ENCODE measurements at regions not wholly inside any gene's neighbourhood (a gene's known extent, or its start where the extent isn't known, plus 50 kb on each side); places are given as distances from the start of the nearest gene placed in this dataset.

GRCh38 chr22:27152883-27153282 is 495.5 kb downstream of the MIAT start:
- no peak for DNase-seq

- DNase-seq: no peak
Measured at GRCh38 chr22:27153386-27153785, 496.0 kb downstream of the MIAT start.

GRCh38 chr22:27154717-27155116 is 497.3 kb downstream of the MIAT start:
- DNase-seq: no peak

- no peak for DNase-seq
Measured at GRCh38 chr22:27156821-27157489, 499.6 kb downstream of the MIAT start.

- DNase-seq: no peak
Measured at GRCh38 chr22:27157666-27158370, 500.4 kb downstream of the MIAT start.

DNA sequence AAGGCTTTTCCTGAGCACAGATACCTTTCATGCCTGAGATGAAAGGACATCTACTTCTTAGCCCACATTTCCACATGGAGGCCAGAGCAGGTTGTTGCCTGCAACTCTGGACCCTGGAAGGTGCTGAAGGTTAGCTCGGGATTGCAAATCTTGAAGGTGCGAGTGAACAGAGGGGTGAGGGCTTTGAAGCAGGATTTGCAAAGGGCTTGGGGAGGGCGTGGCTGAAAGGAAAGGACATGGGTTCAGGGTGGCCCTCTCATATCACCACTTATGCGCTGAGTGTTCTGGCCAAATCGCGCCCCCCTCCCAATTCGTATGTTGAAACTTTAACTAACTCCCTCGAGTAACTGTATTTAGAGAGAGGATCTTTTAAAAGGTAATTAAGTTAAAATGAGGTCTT is 501.6 kb downstream of the MIAT start:
- no peak for DNase-seq

DNA sequence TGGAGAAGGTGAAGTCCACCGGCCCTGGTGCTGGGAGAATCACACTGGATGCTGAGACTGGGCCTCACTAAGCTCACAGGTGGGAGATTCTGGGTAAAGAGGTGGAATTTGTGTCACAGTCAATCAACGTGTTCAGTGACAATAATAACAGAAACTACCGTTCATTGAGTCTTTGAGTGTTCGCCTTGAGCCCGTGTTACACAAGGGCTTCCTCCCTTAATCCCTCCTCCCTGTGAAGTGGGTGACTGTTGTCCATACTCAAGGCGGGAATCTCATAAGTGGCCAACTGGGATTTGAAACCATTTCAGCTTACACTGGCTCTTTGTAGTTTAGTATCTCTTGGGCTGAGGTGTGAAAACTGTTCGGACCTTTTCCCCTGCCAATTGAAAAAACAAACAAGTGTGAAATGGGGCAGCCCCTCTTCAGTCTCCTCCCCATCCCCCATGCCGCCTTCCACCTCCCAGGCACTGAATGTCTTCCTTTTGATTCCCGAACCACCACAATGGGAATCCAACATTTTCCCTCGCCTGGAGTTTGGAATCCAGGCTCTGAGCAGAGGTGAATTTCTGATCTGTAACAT is 502.4 kb downstream of the MIAT start:
- no peak for DNase-seq

DNA sequence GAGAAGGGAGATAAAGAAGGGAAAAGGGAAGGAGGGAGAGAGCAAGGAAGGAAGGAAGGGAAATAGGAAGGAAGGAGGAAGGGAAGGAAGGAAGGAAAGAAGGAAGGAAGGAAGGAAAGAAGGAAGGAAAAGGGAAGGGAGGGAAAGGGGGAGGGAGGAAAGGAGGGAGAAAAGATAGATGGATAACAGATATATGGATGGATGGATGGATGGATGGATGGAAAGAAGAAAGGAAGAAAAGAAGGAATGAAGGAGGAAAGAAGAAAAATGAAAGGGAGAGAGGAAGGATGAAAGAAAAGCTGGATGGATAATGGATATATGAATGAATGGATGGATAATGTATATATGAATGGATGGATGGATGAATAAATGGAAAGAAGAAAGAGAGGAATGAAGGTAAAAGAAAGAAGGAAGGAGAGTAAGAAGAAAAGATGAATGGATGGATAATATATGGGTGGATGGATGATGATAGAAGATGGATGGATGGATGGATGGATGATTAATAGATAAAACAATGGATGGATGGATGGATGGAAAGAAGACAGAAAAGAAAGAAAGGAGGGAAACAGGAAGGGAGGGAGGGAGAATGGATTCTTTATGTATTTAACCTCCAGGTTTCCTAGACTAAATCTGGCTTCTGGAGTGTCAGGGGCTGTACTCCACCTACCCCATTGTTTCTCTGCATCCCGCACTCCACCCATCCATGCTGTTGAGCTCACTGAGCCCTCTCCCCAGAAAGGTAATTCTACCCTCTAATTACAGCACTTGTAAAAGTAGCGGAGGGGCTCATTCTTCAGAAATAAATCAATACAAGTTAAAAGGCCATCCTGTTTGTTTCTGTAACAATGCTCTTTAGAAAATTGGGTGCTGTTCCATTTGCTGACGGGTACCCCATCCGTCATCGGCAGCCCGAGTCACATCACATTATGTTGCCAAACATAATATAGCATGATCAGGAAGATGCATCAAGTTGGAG is 506.1 kb downstream of the MIAT start:
- no peak for DNase-seq

- no peak for DNase-seq
Measured at GRCh38 chr22:27164781-27165503, 507.6 kb downstream of the MIAT start.

DNA sequence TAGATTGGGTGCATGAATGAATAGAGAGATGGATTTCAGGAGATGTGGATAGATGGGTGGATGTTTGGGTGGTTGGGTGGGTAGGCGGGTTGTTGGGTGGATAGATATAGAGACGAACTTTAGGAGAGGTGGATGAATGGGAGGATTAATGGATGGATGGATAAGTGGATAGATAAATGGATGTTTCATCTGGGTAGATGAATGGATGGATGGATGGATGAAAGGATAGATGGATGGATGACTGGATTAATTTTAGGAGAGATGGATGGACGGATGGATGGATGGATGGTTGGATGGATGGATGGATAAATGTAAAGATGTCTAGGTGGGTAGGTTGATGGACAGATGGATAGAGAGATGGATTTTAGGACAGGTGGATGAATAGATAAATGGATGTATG is 511.3 kb downstream of the MIAT start:
- DNase-seq: no peak

DNA sequence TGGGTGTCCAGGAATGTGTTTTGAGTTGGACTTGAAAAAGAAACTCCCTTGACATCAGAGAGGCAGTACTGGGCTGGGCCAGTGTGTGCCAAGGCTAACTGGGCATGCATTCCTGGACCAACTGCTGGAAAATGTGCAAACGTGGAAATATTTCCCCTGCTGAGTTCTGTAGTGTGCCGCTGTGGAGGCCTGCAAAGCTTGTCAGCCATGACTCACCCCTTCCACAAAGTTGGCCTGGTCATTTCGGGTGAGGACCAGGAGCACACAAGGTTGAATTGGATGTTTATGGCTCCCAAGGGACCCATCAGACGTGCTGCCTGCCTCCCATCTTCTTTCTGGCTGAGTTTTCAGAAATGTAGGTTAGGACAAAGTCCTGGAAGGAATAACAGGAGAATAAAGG is 513.1 kb downstream of the MIAT start:
- DNase-seq: no peak

- no peak for DNase-seq
Measured at GRCh38 chr22:27171212-27171611, 513.8 kb downstream of the MIAT start.

DNA sequence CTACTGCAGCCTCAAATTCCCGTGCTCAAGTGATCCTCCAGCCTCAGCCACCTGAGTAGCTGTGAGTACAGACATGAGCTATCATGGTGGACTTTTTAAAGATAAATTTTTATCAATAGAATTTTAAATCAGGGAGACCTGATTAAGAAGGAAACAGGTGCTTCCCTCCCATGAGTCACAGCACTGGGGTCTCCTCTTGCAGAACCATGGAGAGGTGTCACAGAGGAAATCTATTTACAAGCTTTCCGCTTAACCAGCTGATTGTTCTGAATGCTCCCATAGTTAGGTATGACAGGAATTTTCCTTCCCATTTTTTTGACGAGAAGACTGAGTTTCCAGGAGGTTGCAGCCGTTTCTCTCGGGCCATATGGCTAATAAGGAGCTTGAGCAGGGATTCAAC is 516.1 kb downstream of the MIAT start:
- no peak for DNase-seq

- no peak for DNase-seq
Measured at GRCh38 chr22:27175021-27175838, 517.8 kb downstream of the MIAT start.

DNA sequence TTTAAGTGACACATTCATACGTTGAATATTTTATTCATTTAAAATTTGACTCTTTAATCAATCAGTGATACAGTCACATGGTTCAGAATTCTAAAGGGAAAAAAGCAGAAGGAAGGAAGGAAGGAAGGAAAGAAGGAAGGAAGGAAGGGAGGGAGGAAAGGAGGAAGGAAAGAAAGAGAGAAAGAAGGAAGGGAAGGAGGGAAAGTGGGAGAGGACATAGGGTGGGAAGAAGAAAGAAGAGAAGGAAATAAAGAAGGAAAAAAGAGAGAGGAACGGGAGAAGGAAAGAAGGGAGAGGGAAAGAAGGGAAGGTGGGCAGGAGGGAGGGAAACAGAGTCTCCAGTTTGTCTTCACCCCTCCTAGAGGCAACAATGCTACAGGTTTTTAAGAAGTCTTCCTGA is 518.6 kb downstream of the MIAT start:
- DNase-seq: no peak

DNA sequence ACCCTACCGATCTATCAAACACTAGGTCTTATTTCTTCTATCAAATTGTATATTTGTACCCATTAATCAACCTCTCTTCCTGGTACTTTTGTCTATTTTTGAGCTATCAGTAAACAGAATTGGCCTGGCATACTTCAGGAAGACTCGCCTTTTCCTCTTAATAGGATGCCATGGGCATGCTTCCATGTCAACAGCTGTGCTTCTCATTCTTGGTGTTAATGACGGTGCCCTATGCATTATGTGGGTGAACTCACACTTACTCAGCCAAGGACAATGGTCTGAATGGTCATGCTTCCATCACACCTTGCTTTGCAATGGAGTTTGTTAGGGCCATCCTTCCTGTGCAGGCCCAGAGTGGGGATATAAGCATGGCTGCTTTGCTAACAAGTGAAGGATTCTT is 521.8 kb downstream of the MIAT start:
- no peak for DNase-seq

- DNase-seq: no peak
Measured at GRCh38 chr22:27181537-27181936, 524.1 kb downstream of the MIAT start.

DNA sequence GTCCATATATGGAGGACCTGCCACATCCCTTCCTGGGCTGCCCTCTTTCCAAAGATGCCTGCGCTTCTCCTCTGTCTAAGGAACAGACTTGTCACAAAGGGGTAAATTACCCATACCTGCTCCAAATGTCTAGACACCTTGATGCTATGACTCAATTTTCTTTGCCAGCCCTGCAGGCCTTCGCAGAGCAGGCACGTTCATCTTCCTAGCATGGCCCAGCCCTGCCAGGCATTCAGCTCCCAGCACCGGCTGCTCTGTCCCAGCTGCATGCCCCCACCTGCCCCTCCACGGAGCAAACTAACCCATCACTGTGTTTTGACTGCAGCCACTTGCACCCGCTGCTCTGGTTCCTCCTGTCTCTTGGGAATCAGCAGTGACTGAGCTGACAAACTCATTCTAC is 526.1 kb downstream of the MIAT start:
- DNase-seq: no peak

- no peak for DNase-seq
Measured at GRCh38 chr22:27185099-27185709, 527.8 kb downstream of the MIAT start.

DNA sequence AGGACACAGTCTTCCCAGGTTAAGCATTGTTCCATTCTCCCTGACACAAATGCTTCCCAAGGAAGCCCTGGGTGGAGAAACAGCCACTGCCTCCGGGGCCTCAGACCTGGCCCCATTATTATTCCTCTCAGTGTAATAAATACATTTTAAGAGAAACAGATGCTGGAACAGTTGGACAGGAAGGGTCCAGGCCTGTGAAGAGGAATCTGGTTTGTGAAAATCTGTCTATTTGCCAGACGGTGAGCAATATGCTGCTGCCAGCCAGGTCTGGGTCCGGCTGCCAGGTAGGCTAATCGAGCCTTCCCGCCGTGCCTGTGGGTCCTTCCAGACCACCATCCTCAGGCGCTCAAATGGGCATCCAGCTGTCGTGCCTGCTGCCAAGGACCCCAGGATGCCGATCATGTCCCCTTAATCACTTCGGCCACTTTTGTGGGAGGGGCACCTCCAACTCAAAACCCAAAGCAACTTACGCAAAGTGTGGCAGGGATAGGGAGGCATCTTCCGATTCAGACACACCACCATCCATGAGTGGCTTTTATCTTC is 528.4 kb downstream of the MIAT start:
- no peak for DNase-seq

- DNase-seq: no peak
Measured at GRCh38 chr22:27186643-27187042, 529.3 kb downstream of the MIAT start.
